HG02938 (cell line): ENCODE measurements at regions not wholly inside any gene's neighbourhood (a gene's known extent, or its start where the extent isn't known, plus 50 kb on each side); places are given as distances from the start of the nearest gene placed in this dataset.
"Not testable (repeated sequence)": the region's sequence is repeated elsewhere in the genome, so short reads cannot be mapped to it uniquely, and the experiment has no call there.

ENCODE experiments used
- ATAC-seq: cut with Tn5 transposase; IDR thresholded peaks from one replicate; pipeline ENCODE4 v1.9.1; 2021; ENCODE audit warnings: mild to moderate bottlenecking, moderate library complexity; ENCODE audit not compliant: unreplicated experiment

- no peak for ATAC-seq
Observed at GRCh38 chr1:185408700-185409270, 91.7 kb upstream of the IVNS1ABP start.

- ATAC-seq: no peak
Observed at GRCh38 chr1:185406691-185407009, 89.6 kb upstream of the IVNS1ABP start.

GRCh38 chr1:185406006-185406690 lies 89.1 kb upstream of the IVNS1ABP start:
- ATAC-seq: no peak

GRCh38 chr1:185404907-185405568 lies 88.0 kb upstream of the IVNS1ABP start:
- no peak for ATAC-seq

- ATAC-seq: no peak
Observed at GRCh38 chr1:185404291-185404690, 87.2 kb upstream of the IVNS1ABP start.

GRCh38 chr1:185402930-185403329 lies 85.9 kb upstream of the IVNS1ABP start:
- ATAC-seq: no peak

GRCh38 chr1:185401019-185401418 lies 84.0 kb upstream of the IVNS1ABP start:
- no peak for ATAC-seq

- ATAC-seq: no peak
Observed at GRCh38 chr1:185400052-185400451, 83.0 kb upstream of the IVNS1ABP start.

- ATAC-seq: peak; percentile 68
Observed at GRCh38 chr1:185398599-185398998, 81.6 kb upstream of the IVNS1ABP start.

- ATAC-seq: no peak
Observed at GRCh38 chr1:185398022-185398421, 81.0 kb upstream of the IVNS1ABP start.

GRCh38 chr1:185397183-185397582 lies 80.1 kb upstream of the IVNS1ABP start:
- ATAC-seq: no peak

GRCh38 chr1:185396126-185396525 lies 79.1 kb upstream of the IVNS1ABP start:
- no peak for ATAC-seq

GRCh38 chr1:185393815-185394214 lies 76.8 kb upstream of the IVNS1ABP start:
- no peak for ATAC-seq

GRCh38 chr1:185393205-185393604 lies 76.2 kb upstream of the IVNS1ABP start:
- no peak for ATAC-seq

GRCh38 chr1:185388815-185389214 lies 71.8 kb upstream of the IVNS1ABP start:
- no peak for ATAC-seq

GRCh38 chr1:185388346-185388745 lies 71.3 kb upstream of the IVNS1ABP start:
- no peak for ATAC-seq

GRCh38 chr1:185385991-185386390 lies 68.9 kb upstream of the IVNS1ABP start:
- ATAC-seq: no peak

GRCh38 chr1:185383805-185384204 lies 66.8 kb upstream of the IVNS1ABP start:
- not testable (repeated sequence) for ATAC-seq

- ATAC-seq: no peak
Observed at GRCh38 chr1:185377831-185378230, 60.8 kb upstream of the IVNS1ABP start.

GRCh38 chr1:185376840-185377635 lies 60.0 kb upstream of the IVNS1ABP start:
- ATAC-seq: no peak

- ATAC-seq: peak; percentile 58
Observed at GRCh38 chr1:185376288-185376687, 59.2 kb upstream of the IVNS1ABP start.

- no peak for ATAC-seq
Observed at GRCh38 chr1:185375583-185375982, 58.5 kb upstream of the IVNS1ABP start.
